HL-60 (cell line): ENCODE measurements at regions not wholly inside any gene's neighbourhood (a gene's known extent, or its start where the extent isn't known, plus 50 kb on each side); places are given as distances from the start of the nearest gene placed in this dataset.

ENCODE experiments used
- GABPA ChIP-seq: IDR thresholded peaks from 2 replicates; pipeline ENCODE4 v1.6.1; 2012; ENCODE audit warnings: low read depth
- POLR2AphosphoS5 ChIP-seq: IDR thresholded peaks from 2 replicates; pipeline ENCODE4 v1.6.1; 2012; ENCODE audit warnings: low read depth
- TF ChIP-seq, protein P1 (sequence below): IDR thresholded peaks from one replicate; pipeline ENCODE4 v1.5.1; 2011; ENCODE audit warnings: low read length, control low read depth, inconsistent platforms; ENCODE audit not compliant: insufficient read depth
- TF ChIP-seq, protein P2 (sequence below): IDR thresholded peaks from 2 replicates; pipeline ENCODE4 v1.6.1; 2012; ENCODE audit warnings: low read depth; ENCODE audit not compliant: insufficient replicate concordance

GRCh38 chr11:128303383-128303782, 284.0 kb downstream of the ETS1 start:
- TF ChIP-seq, protein P1, sequence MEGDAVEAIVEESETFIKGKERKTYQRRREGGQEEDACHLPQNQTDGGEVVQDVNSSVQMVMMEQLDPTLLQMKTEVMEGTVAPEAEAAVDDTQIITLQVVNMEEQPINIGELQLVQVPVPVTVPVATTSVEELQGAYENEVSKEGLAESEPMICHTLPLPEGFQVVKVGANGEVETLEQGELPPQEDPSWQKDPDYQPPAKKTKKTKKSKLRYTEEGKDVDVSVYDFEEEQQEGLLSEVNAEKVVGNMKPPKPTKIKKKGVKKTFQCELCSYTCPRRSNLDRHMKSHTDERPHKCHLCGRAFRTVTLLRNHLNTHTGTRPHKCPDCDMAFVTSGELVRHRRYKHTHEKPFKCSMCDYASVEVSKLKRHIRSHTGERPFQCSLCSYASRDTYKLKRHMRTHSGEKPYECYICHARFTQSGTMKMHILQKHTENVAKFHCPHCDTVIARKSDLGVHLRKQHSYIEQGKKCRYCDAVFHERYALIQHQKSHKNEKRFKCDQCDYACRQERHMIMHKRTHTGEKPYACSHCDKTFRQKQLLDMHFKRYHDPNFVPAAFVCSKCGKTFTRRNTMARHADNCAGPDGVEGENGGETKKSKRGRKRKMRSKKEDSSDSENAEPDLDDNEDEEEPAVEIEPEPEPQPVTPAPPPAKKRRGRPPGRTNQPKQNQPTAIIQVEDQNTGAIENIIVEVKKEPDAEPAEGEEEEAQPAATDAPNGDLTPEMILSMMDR = no peak
- TF ChIP-seq, protein P2, sequence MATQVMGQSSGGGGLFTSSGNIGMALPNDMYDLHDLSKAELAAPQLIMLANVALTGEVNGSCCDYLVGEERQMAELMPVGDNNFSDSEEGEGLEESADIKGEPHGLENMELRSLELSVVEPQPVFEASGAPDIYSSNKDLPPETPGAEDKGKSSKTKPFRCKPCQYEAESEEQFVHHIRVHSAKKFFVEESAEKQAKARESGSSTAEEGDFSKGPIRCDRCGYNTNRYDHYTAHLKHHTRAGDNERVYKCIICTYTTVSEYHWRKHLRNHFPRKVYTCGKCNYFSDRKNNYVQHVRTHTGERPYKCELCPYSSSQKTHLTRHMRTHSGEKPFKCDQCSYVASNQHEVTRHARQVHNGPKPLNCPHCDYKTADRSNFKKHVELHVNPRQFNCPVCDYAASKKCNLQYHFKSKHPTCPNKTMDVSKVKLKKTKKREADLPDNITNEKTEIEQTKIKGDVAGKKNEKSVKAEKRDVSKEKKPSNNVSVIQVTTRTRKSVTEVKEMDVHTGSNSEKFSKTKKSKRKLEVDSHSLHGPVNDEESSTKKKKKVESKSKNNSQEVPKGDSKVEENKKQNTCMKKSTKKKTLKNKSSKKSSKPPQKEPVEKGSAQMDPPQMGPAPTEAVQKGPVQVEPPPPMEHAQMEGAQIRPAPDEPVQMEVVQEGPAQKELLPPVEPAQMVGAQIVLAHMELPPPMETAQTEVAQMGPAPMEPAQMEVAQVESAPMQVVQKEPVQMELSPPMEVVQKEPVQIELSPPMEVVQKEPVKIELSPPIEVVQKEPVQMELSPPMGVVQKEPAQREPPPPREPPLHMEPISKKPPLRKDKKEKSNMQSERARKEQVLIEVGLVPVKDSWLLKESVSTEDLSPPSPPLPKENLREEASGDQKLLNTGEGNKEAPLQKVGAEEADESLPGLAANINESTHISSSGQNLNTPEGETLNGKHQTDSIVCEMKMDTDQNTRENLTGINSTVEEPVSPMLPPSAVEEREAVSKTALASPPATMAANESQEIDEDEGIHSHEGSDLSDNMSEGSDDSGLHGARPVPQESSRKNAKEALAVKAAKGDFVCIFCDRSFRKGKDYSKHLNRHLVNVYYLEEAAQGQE = no peak
- TF ChIP-seq GABPA = no peak
- no peak for TF ChIP-seq POLR2AphosphoS5
